NCI-H1105 (cell line): ENCODE measurements at regions not wholly inside any gene's neighbourhood (a gene's known extent, or its start where the extent isn't known, plus 50 kb on each side); places are given as distances from the start of the nearest gene placed in this dataset.

Source experiments
- DNase-seq: peaks from one replicate; lab custom pipeline; 2025; lab: John Stamatoyannopoulos, UW

DNA sequence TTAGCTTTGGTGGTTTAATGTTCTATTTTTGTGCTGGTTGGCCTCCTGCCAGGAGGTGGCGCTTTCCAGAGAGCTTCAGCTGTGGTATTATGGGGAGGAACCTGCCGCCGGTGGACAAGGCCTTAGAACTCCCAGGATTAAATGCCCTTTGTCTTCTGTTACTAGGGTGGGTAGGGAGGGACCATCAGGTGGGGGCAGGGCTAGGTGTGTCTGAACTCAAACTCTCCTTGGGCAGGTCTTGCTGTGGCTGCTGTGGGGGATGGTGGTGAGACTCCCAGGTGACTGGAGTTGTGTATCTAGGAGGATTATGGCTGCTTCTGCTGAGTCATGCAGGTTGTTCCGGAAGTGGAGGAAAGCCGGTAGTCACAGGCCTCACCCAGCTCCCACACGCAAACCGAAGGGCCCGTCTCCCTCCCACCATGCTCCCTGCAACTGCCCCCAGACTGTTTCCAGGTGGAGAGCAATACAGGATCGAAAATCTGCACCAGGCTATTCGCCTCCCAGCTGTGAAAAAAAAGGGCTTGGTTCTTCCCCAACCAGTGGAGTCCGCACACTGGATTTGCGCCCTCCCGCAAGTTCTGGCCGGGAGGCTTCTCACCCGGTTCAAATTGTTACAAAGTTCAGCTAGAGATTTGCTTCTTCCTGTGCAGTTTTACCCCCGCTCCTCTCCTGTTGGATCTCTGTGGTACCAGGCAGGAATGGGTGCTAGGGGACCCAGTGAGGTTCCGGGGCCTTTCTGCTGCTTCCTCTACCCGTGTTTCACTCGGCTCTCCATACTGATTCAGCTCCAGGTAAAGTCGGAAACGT, 220.5 kb downstream of the CENPF start:
- DNase-seq: no peak

DNA sequence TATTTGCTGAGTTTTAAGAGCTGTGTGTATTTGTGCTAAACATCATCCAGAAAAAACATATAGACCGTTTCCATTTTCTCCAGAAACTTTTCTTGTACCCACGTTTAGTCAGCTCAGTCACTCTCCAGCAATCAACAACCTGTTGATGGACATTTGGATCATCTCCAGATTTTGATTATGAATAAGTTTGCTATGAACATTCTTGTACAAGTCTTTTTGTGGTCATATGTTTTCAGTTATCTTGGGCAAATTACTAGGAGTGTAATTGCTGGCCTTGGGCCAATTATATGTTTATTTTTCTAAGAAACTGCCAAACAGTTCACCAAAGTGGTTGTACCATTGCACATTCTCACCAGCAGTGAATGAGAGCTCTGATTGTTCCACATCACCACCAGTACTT, 221.8 kb downstream of the CENPF start:
- DNase-seq: no peak

DNA sequence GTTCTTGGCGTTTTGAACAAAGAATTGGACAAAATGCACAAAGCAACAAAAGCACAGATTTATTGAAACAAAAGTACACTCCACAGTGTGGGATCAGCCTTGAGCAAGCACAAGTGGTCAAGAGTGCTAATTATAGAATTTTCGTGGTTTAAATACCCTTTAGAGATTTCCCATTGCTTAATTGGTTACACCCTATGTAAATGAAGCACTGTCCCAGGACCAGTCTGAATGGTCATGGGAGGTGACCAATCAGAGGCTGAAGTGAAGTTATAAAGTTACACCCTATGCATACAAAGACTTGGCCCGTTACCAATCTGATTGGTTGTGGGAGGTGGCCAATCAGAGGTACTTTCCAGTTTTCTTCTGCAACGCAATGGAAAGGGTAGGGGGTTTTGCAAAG, 223.6 kb downstream of the CENPF start:
- DNase-seq: no peak

DNA sequence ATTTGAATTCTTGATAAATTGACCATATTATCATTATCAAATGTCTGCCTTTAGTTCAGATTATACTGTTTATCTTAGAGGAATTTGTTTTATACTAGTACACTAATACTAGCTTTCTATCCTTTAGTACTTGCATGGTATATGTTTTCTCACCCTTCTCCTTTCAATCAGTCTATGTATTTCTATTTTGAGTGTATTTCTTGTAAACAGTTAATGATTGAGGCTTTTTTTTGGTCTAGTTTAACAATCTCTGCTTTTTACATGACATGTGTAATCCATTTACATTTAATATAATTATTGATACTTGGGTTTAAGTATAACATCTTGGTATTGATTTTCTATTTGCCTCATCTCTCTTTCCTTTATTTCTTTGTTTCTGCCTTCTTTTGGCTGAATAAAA, 224.9 kb downstream of the CENPF start:
- no peak for DNase-seq

DNA sequence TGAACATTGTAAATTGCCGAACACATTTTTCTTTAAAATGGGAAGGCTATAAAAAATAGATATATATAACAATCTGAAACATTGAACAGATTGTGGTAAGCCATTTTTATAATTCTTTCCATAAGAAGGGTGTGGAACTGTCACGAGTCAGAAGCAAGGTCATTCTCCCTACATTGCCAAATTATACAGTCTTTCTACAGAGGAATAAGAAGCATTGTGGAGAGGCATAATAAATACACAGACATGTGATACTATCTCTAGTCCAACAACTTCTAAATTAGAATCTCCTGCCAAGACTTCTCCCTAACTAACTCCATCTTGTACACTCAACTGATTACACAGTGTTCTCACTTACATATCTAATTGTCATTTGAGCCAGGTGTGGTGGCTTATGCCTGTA, 227.9 kb downstream of the CENPF start:
- DNase-seq: no peak

DNA sequence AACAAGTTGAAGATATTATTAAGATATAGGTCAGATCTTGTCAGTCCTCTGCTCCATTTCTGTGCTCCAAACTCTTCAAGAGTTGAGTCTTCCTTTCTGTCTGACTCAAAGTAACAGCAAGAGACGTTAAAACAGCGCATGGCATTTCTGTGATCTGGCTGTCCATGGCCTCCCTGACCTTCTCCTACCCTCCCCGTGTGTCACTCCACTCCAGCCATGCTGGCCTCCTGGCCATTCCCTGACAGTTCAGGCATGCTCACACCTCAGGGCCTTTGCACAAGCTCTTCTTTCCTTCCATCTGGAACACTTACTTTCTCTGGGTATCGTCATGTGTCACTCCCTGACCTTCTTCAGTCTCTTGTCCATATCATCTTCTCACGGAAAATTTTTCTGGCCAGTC, 229.0 kb downstream of the CENPF start:
- DNase-seq: no peak

DNA sequence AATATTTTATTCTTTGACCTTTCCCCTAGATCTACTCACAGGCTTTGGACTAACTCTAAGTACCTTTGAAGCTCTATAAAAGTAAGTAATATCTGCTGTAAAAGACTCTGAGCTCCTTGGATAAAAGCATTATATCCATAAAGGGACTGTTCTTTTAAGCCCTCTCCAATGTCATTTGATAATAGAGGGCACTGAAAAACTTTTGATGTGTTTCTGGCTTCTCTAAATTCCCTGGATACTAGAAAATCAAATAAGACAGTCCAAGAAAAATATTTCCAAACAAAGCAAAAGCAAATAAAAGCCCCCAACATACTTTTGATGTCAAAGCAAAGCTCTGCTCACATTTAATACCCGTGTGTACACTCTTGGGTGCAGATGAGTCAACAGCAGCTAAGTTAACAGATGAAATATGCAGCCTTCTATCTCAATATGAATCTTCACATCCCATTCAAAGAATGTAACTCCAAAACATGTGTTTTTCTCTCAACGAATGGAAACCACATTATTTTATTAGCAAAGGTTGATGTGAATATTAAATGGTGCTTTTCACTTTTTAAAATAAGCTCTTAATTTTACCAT, 230.3 kb downstream of the CENPF start:
- no peak for DNase-seq

DNA sequence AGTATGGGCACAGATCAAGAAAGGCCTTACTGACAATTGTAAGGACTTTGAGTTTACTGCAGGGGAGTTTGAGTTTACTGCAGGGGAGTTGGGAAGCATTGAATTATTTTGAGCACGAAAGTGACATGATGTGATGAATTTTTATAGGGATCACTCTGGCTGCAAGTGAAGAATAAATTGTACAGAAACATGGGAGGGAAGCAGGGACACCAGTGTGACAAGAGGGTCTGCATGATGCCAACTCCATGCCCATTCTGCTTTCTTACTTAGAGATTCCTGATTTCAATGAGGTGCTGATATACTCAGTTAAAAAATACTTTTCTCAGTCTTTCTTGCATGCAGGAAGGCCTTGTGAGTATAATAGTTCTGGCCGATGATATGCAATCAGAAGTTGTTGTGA, 234.4 kb downstream of the CENPF start:
- no peak for DNase-seq

DNA sequence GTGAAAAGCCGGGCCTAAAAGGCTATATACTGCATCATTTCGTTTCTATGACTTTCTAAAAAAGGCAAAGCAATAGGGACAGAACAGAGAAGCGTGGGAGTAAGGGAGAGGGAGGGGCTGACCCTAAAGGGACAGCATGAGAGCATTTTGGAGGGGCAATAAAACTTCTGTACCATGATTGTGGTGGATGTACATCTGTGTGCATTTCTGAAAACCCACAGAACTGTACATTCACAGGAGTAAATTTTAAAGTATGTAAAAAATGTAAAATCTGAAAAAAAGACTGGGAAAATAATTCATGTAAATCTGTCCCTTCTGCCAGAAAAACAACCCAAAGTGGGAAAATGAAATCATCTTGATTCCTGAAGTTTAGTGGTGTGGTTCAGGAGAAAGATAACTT, 235.4 kb downstream of the CENPF start:
- no peak for DNase-seq

DNA sequence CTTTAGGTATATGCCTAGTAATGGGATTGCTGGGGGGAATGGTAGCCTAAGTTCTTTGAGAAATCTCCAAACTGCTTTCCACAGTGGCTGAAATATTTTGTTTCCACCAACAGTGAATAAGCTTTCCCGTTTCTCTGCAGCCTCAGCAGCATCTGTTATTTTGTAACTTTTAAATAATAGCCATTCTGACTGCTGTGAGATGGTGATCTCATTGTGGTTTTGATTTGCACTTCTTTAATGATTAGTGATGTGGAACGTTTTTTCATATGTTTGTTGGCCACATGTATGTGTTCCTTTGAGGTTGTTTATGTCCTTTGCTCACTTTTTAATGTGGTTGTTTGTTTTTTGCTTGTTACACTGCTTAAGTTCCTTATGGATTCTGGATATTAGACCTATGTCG, 237.4 kb downstream of the CENPF start:
- DNase-seq: no peak

DNA sequence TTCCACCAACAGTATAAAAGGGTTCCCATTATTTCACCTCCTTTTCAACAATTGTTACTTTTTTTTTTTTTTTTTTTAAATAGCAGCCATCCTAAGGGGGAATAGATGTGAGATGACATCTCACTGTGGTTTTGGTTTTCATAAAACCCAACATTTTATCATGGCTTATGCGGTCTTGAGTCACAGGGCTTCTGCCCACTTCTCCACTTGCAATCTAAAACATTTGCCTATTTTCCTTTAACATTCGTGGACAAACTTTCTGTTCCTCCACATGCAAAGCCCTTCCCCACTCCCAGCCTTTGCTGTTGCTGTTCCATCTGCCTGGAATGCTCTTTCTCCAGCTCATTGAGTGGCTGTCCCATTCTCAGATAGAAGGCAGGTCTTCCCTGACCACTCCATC, 239.7 kb upstream of the KCNK2 start:
- no peak for DNase-seq

DNA sequence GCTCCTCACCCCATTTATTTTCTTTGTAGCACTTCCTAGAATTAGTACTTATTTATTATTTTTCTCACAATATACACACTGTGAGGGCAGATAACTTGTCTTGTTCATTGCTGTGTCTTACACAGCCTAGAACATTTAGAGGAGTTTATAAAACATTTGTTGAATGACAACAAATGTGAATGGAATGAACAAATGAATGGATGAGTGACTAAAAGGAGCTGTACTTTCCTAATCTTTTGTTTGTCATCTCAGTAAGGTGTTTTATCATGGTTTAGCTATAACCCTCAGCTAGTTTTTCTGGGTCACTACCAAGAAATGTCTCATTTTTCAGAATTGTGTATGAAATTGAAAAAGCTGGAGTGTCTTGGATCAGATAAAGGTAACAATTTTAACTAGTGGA, 239.3 kb upstream of the KCNK2 start:
- DNase-seq: no peak

DNA sequence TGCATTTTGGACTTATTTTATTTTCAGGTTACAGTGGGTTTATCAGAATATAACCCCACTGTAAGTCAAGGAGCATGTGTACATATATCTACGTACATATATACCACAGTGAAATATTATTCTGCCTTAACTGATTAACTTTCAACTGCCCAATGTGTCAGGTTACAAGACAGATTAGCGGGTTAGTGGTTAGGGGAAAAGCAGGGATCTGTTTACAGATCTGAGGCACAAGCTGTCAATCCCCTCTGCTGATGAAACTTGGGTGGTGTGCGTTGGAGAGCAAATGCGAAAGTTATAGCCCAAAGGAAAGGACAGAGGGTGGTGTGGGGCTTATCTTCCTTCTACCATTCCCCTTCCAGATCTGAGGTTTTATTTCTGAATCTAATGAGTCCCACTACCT, 238.2 kb upstream of the KCNK2 start:
- no peak for DNase-seq

DNA sequence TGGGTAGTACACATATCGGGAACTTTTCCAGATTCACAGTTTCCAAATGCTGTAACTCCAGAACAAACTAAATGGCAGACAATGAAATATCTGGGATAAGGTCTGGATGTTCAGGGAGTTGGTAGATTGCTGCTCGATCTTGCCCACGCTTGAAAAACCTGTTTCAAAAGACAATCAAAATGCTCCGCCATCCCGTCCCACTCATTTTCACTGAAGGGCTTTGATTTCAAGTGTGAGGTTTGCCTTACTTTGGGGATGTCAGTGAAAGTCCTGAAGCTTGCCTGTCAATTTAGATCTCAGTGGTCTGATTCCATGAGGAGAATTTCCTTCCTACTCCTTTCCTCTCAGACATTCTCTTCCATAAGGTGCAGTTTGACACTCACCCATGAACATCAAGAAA, 236.3 kb upstream of the KCNK2 start:
- DNase-seq: no peak

DNA sequence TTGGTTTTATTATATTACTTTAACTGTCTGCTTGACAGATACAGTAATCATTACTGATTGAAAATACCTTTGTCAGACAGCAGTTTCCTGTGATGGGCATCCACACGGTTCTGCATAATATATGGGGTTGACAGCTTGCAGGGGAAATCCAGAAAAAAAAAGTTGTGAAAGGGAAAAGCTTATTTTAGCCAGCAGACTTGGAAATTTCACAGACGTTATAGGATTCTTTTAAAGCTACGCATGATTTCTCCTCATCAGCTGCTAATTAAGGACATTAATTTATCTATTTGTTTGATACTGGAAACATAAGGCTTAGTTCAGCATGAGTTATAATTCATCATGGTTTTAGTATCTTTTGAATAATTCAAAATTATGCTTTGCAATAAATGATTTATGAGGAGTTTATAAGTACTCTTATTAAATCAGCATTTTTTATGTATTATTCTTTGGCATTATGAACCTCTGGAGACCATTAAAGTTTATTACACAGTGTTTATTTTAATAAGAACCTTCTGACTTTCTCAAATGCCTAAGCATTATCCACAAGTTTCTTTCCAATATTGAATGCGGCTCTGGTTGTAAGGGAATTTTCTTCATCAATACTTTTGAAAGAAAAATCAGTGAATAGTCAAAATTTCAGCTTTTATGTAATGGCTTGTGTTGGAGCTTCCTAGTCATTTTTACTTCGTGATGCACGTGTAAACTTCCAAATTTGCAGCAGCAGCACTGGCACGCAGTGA, 235.3 kb upstream of the KCNK2 start:
- no peak for DNase-seq

DNA sequence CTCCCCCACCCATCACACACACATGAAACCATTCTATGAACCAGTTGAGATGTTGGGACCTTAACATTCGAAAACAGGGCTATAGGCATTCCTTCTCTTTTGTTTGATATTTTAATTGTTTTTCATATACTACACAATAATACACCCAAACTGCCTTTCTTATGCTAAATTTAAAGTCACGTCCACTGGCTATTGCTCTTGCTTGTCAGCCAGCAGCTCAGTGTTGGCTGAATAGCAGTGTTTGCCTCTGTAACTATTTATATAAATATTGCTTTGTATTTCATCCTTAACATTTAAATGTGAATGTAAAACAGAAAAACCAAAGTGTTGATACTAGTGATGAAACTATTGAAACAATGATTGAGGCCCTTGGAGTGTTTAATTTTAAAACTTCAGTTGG, 234.4 kb upstream of the KCNK2 start:
- DNase-seq: no peak

DNA sequence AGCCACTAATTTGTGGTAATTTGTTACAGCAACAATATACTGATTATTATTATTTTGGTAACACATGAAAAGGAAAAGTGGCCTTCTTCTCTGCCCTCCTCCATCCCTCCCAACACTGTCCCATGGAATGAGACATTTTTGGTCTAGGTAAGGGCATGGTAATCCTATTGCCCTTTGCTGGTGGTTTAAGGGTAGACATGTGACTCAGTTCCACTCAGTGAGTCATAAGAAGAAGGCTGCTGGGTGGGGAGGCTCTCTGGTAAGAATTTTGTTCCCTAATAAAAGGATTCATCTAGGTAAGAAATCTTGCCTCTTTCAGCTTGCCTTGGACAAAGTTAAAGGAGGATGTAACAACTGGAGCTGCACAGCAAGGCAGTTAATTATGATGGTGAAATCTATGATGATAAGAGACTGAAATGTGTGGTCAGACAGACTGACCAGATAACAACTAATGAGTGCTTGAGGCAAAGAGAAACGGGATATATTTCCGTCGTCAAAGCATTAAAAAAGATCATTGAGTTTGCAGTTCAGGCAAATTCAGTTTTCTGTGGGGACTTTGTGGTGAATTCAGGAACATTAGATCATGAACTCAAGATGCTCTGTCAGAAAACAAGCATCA, 232.0 kb upstream of the KCNK2 start:
- DNase-seq: no peak

DNA sequence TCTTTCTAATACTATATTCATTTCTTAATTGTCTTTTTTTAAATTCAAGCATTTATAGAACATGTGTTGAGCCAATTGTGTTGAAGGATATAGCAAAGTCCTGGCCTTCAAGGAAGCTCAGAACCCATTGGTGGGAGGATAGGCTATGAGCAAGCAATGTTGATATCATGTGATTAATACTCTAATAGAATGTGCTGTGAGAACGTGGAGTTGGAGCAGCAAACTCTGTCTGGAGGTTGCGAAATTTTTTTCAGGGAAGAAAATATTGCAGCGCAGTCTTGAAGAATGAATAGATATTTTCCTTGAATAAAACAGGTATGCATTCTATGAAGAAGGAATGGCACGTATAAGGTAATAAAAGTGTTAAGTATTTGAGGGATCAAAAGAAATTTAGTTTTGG, 229.2 kb upstream of the KCNK2 start:
- no peak for DNase-seq

DNA sequence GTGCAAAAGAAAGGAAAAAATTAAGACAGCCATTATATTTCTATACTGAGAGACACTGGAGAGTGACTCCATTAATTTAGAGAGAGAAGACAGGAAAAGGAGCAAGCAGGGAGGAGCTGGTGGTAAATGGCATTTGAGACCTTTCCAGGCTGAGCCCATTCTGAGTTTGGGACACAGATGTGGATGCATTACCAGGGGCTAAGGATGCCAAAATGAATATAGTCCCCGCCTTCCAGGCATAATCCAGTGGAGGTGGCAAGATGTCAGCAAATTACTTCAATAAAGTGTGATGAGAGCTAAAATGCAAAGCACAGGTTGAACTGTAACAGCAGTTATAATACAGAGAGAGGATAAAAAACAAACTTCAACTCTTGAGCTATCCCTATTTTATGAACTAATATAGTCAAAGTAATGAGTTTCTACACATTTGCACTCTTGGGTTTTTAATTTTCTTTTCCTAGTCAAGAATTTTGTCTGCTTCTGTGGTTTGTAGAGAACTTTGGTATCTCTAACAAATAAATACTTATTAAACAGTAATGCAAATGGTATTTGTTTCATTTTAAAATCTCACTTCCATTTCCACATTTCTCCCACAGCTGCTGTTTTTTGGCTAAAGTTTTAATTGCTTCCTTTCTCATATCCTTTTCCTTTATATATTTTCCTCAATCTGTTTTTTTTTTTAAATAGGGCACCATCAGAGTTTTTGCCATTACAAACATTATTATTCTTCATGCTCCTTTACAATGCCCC, 228.2 kb upstream of the KCNK2 start:
- no peak for DNase-seq

DNA sequence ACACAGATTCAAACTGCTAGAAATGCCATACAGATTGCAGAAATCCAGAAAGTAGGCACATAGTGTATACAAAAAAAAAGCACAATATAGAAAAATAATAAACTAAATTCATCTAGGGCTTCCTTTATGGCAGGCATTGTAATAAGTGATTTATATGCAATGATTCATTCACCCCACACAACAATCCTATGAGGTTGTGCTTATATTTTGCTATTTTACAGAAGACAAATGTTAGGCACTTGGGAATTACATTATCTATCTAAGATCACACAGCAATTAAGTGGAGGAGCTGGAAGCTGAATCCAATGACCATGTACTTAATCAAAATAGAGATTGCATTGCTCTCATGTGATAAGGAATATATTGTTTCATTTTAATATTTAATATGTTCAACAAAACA, 225.7 kb upstream of the KCNK2 start:
- no peak for DNase-seq

DNA sequence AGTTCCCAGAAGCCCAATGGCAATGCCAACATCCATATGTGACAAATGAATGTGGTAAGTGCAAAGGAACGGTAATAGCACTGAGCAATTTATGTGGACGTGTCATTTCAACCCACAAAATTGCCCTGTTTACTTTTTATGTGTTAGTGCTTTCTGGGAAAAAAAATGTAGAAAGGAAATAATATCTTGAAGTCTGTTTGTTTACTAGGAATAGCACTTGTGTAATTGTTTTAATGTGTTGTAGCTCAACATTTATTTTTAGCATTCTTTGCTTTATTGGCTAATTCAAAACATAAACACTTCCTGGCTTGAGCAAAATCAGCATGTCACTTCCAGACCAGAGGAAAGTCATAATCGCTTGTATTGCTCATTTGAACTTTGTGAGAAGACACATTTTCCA, 224.8 kb upstream of the KCNK2 start:
- DNase-seq: no peak

DNA sequence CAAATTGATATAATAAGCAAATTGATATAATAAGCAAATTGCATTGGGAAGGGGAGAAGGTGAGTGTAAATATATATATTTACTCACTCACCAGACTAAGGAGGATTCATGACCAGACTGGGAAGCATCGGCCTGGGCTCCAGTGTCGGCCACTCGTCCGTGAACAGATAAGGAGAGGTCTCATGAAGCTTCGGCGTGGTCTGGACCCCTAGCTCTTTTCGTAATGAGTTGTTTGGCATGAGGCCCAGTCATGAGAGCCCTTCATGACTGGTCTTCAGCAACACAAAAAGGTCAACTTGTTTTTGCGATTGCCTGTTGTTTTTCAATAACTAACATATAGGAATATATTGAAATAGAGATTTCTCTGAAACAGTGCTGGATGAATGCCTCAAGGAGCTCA, 222.9 kb upstream of the KCNK2 start:
- DNase-seq: peak; percentile 84
